ENCODE measurements at regions not wholly inside any gene's neighbourhood (a gene's known extent, or its start where the extent isn't known, plus 50 kb on each side); places are given as distances from the start of the nearest gene placed in this dataset.
"Not testable (repeated sequence)": the region's sequence is repeated elsewhere in the genome, so short reads cannot be mapped to it uniquely, and the experiment has no call there.

DNA sequence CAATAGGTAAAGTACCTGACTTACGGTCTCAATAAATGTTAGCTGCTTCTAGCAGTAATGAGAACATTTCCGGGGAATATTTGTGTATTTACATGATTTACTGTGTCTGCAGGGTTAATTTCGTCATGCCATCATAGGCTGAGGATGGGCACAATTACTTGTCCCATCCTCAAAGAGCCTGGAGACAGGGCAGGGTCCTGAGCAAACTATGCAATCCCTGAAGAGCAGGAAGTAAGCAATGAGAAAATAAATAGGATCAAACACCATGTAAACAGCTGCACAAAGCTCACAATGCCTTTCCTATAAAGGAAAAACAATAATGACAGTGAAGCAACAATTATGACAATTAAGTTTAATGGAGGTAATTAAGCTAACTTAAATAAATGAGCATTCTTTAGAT lies 114.6 kb upstream of the FOXQ1 start:
- no peak for DNase-seq

DNA sequence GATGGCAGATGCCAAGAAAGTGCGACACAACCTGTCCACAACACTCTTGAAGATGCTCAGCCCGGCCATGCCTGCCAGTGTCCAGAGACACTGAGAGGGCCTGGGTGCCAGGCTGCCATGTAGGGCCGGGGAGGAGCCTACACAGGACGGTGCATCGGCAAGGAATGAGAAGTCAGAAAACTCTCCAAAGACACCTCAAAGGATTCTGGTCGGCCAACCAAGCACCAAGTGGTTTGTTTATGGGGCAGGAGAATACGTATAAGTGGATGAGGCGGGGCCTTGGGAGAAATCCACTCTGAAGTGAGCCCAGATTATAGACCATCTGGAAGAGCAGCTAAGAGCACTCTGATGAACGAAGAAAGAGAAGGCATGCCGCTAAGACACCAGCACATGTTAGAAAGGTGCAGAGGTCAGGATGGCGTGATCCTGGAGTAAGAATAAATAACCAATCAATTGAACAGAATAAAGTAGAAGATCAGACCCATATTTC lies 120.7 kb upstream of the FOXQ1 start:
- no peak for DNase-seq

DNA sequence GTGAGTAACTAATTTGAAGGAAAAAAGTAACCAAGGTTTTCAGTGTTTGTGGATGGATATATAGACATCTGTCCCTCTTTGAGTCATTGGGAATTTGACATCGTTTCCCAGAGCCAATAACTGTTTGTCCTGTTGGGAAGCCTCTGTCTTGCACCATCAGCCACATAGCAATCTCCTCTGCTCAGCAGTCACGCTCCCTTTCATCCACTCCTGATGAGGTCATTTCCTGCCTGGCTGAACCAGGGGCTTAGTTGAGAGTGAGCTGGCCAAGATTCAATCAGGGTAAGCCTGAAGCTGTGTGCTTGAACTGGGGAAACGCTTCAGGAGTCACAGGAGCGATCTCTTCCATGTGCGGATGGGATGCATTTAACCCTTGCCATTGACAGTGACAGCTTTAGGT lies 121.5 kb upstream of the FOXQ1 start:
- DNase-seq = no peak

DNA sequence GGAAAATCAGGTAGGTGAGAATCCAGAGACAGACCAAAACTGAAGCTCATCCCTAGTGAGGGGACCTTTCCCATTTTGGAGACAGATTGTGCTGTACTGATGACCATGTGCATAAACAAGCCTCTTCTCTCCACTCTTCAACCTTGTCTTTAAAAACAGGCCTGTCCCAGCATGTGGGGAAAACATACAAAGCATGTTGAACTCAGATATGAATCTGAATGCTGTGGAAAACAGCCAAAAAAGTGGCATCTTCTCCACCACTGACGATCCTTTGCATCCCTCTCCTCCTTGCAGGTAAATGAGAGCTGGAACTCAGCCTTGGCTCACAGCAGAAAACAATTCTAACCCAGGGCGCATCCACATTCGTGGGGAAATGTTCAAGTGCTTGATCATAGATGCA lies 123.7 kb upstream of the FOXQ1 start:
- DNase-seq = no peak

DNA sequence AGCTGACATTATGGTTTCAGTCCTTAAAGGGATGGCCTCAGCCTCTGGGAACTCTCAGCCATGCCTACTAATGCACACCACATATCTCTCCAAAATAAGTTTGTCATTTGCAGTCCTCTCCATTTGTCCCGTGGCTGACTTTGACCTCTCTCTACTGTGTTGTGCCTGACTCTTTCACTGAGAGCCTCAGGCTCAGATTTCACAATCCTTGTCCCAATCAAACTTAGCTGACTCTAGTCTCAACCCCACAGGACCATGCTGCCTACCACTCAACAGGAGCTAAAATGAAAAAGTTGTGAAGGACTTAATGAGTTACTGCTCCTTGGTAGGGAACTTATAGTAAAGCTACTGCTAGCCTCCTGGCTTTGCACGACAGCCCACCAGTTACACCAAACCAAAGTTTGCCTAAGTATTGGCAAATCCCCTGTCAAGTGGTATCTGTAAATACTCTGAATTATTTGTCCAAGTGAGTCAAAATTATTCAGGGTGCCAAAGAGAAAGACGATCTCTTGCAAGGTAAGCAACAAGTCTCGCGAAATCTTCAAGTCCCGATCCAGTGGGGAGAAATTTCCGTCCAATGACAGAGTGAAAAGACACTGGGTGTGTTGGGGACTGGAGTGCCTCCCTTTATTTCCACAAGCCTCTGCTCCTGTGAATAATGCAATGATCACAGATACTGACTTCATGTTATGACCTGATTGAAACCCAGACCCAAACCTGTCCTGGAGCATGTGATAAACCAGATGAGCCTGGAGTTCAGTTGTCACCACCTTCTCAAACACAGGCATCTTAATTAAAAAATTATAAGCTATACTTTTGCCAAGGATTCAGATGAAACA lies 124.4 kb upstream of the FOXQ1 start:
- DNase-seq = no peak

DNA sequence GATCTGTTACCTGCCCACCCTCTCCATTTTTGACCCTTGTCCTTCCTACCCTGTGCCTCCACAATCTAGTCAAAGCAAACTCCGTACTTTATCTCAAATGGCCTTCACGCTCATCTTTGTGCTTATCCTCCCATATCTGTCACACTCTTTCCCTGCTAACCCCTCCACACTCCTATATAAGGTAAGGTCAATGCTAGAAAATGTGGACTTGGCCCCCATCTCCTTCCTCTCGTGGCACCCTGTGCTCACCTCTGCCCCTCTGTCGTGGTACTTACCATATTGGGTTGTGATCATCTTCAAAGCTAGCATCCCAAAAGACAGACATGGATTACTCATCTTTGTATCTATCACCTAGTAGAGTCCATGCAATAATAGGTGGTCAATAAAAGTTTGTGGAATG lies 127.6 kb upstream of the FOXQ1 start:
- no peak for DNase-seq

DNA sequence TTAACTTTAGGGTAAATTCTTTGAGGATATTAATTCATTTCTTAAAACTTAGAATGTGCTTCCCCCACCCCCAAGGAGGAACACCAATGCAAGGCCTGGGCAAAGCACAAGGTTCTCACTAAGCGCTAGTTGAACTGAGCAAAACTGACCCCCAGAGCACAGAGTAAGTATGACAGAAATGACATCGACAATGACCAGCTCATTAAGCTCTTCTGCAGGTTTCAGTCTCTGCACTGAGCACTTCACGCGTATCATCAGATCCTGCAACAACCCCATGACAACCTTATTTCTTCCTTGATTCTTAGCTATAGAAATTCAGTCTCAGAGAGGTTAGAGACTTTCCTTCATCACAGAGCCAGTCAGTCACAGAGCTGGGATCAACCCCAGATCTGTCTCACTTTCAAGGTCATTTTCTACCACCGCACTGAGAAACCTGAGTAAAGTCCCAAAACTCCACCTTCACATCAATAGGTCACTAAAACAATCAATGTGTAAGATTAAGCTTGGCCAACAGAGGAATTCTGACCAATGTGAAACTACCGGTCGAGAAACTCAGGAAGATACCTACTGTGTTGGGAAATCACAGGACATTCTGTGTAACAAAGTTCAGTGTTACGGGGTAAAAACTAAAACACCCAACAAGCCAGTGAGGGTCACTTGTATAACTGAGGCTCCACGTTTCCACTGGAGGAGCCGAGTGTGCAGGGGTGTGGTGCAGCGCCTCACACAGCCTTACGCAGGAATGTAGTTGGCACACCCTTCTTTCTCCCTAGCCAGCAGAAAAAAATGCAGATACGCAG lies 129.0 kb upstream of the FOXQ1 start:
- DNase-seq = no peak

DNA sequence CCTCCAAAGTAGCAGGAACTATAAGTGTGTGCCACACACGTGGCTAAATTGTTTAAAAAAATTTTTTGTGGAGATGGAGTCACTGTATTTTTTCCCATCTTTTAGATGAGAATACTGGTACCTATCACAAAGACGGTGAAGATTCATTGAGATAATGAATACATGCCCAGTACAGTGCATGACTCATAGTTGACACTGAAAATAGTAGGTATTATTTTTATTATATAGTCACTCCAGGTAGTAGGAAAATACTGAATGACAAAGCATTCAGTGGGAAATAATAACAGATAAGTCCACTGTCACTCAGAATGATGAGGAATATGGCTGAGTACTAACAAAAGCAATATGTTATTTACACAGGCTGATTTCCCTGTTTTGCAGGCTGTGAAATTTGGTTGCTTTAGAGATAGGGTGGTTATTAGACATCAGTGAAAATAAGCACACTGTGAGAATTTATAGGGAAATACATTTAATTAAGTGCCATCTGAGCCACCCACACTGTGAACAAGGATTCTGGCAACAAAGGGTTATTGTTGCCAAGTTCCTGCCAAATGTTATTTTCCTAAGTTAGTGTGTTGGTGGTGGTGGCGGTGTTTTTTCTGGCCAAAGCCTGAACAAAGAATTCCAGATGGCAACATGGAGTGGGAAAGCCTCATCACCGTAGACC lies 129.8 kb upstream of the FOXQ1 start:
- DNase-seq = no peak

DNA sequence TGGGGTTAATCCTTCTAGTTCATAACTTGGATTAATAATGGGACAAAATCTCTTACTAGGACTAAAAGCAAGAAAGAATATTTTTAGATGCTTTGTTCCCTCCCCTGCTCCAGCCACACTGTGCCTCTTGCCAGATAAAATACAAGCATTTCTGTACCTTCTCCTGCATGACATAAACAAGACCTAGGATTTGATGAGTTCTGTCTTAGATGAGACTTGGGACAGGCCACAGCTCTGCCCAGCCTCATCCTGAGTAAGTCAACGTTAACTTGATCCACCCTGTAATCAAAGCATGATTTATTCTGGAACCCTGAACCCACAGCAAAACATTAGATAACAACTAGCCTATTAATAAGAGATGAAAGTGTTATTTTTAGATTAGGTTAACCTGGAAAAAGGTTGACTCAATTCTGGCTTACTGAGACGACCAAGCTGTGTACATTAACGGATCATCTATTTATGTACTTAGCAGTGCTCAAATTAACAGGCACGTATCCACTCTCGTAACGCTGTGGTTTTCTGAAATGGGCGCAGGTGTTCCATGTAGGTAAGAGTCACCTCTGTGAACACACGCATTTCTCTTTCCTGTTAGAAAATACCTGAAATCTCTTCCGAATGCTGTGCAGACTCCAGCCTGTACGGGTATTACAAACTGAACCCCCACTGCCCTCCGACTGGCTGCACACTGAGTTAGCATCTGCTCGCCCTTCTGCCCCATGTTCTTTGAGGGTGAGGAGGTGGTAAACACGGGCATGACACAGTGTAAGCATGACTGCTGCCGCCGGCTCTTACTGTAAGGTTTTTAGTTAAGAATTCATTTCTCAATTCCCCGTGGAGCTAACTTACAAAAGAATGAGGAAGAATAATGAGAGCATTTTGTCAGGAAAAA lies 132.1 kb upstream of the FOXQ1 start:
- no peak for DNase-seq

DNA sequence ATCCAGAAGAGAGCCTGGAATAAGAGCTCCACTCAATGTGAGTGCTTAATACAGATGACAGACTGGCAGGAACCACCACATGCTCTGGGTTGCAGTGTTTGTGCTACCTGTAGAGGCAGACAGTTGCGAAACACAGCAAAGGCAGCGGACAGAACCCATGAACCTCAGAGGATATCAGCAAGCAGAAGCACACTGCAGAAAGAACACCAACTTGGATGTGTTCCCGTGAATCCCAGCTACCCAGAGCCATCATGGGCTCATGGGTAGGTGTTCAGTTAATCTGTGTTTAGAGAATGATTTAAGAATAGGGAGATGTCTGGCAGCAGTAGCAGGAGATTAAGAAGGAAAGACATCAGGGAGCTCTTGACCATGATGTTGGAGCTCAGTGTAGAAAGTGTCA lies 133.3 kb upstream of the FOXQ1 start:
- no peak for DNase-seq

DNA sequence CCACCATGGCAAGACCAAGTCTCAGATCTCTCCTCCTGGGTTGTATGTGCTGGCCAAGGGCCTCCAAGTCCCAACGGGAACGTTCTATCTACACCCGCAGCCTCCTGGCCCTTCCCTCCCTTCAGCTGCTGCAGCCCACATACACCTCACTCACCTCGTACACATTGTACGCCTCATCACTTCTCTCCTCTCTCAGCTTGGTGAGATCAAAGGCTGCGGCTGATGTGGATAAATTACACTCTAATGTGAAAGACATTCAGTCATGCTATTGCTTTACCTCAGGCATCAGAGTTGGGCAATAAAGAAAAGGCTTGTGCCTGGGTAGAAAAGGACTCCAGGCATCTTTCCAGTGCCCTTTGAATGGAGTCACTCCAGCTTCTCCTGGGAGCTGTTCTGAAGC lies 135.3 kb upstream of the FOXQ1 start:
- no peak for DNase-seq

DNA sequence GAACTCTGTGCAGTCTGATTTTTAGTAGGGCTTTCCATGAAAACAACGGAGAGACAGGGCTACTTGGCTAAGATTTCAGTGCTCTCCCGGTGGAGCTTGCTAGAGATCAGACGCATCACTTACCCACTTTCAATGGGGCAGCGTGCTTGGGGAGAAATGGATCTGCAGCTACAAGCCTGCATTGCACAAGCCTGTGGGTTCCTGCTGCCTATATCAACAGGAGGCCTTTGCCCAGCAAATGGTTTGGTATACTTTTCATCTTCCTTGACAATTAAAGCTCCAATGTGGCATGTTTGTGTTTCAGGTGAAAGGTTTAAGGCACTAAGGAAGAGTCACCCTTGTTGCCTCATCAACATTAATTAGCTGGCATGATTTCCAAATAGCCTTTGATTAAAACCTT lies 136.0 kb upstream of the FOXQ1 start:
- DNase-seq = no peak

DNA sequence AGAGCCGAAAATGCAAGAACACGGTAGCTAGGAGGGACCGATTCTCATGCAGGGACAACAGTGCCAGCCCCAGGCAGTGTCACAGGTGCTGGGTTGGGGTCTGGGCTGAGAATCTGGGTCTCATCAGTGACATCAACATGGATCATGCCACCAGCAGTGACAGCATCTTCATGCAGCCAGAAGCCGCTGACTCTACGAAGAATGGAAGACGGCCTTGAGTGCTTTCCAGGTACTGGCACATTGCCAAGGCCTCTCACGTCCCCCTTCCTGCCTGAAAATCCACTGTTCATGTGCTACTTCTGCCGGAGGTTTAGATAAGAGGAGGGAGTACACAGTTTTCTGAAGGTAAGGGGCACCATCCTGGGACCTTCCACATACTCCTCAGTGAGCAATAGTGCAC lies 141.1 kb upstream of the FOXQ1 start:
- DNase-seq = no peak

DNA sequence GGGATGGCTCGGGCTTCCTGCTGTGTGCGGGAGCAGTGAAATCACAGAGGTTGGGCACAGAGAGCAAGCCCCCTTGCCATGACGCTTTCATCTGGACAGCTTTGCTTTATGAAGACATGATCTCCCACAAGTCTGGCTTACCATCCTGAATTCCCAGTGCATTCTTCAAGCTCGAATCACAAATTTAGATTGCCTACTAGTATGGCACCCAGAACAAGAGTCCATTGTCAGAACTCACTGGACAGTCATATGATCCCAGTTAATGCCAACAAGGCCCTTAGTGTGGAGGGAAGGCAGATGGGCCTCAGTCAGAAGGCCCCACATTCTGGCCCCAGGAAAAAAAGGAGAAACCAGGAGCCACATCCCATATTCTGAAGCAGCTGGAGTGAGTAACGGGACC lies 147.3 kb upstream of the FOXQ1 start:
- no peak for DNase-seq

DNA sequence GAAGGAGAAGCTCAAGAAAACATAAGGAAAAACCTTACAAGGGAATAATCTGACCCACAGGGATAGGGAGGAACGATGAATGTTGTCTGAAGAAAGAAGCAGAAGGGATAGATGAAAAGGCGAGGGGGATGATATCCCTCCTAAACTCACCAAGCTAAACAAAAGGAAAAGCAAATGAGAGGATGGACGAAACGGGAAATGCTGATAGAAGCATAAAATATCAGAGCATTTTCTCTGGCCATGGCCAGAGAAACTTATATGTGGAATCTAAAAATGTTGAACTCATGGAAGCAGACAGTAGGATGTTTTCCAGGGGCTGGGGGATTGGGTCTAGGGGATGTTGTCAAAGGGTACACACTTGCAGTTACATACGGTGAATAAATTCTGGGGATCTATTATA lies 148.4 kb upstream of the FOXQ1 start:
- DNase-seq = no peak

DNA sequence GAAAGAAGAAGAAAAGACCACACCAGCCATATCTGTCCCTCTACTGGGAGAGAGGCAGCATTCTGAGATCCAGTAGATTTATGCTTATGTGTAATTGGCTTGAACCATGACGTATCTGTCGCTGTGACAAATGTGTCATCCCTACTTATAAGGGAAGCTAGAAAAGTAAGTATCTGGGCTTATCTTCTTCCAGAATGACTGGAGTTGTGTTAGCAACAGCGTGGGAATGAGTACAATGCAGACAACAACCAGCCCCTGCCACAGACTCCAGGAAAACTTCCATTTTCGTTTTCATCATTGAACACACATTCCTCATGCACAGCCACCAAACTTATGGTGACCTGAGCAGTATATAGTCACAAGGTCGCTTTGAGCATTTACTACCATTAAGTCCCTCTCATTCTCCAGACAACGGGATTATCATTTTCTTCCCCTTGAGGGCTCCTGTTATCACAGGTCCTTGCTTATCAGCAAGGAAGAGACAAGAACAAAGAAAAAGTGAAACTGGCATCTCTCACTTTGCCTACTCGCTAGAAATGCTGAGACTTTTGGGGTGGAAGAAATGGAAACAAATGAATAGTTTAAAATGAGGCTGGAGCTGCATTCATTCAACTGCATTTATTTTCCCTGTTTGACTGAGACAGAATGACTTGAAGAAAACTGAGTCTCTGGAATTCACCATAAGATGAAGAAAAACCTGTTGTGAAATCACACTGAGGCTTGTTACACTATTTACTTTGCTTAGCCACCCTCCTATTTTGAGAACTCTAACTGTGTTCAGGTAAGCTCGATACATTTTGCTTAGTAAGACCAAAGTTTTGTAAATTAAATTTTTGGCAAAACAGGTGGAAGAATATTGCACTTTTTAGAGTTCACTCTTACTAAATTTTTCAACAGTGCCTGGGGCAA lies 149.3 kb upstream of the FOXQ1 start:
- no peak for DNase-seq

DNA sequence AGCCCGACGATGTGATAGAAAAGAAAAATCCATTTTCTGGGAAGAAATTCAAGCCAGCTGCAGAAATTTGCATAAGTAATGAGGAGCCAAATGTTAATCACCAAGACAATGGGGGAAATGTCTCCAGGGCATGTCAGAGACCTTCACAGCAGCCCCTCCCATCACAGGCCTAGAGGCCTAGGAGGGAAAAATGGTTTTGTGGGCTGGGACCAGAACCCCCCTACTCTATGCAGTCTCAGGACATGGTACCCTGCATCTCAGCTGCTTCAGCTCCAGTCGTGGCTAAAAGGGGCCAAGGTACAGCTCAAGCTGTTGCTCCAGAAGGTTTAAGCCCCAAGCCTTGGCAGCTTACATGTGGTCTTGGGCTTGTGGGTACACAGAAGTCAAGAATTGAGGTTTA lies 155.5 kb upstream of the FOXQ1 start:
- DNase-seq = not testable (repeated sequence)

DNA sequence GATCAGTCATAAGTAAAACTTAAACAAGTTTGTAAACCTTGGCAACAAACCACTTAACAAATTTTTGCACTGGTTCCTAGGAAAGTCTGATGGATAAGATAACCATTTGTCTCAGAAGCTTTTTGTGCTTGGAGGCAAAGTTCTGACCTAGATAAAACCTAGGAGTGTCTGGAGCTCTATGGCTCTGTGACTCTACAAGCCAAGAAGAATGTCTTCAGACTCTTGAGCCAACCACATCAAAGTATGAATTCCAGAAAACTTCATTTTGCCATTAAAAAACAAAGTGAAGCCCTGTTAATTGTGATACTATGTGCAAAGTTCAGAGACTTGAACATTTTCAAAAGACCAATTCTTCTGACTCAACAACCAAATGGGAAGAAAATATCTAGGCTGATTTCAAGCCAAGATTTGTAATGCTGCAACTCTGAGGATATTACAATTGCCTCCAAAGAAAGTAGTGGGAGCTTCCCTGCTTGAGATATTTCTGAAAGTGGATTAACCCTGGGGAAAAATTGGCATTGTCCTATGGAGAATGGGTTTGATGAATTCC lies 158.1 kb upstream of the FOXQ1 start:
- no peak for DNase-seq

DNA sequence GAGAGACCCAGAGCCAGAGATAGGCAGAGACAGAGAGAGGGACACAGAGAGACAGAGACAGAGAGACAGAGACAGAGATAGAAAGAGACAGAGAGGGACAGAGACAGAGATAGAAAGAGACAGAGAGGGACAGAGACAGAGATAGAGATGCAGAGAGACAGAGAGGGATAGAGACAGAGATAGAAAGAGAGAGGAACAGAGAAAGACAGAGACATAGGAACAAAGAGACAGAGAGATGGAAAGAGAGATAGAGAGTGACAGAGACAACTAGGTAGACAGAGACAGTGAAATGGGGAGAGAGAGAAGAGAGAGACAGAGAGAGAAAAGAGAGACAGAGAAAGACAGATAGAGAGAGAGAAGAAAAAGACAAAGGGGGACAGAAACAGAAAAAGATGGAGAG lies 165.4 kb upstream of the FOXQ1 start:
- no peak for DNase-seq

DNA sequence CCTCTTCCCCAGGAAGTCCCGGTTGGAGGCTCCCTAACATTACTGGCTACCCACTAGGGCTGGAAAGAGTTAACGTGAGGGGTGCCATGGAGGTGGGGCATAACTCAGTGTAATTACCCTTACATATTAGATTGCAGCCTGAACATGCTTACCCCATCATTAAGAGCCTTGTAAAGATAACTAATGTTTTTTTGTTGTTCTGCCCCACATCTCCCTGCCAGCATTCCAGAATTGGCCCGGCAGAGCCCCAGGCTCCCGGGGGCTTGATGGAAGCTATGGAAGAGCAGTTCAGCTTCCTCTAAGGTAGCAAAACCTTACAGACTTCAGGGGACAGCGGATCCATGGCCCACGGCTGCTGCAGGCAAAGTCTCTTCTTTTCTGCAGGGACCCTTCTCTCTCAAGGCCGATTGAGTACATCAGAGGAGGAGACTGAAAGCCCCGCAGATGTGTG lies 166.1 kb upstream of the FOXQ1 start:
- DNase-seq = no peak
